ENCODE measurements at regions not wholly inside any gene's neighbourhood (a gene's known extent, or its start where the extent isn't known, plus 50 kb on each side); places are given as distances from the start of the nearest gene placed in this dataset.

DNA sequence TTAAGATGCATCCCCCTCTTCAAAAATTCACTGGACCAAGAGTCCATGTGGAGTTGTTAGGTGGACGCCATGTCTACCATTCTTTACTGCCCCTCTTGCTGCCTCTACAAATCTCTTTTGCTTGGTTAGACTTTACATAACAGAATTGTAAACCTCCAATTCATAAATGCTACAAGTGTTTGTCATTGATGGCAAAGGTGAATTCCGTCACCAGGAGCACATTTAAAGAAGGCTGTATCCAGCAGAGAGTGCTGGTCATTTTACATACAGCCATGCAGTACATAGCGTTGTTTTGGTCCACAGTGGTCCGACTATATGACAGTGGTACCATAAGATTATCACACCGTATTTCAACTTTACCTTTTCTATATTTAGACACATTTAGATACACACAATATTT lies 274.5 kb downstream of the MYCN start:
- no peak for TF ChIP-seq ARNT (IDR thresholded peaks at IDR 0.05)
- TF ChIP-seq FOXM1 (IDR thresholded peaks at IDR 0.05; ENCODE audit: borderline replicate concordance): no peak
- no peak for TF ChIP-seq HDGF (IDR thresholded peaks at IDR 0.05; ENCODE audit: borderline replicate concordance)
- no peak for TF ChIP-seq NFRKB (IDR thresholded peaks at IDR 0.05)
- no peak for TF ChIP-seq SUZ12 (IDR thresholded peaks at IDR 0.05)
- TF ChIP-seq FOXA1 (IDR thresholded peaks at IDR 0.05): no peak
- TF ChIP-seq FOXK2 (IDR thresholded peaks at IDR 0.05): no peak
- TF ChIP-seq ELF4 (IDR thresholded peaks at IDR 0.05): no peak
- TF ChIP-seq BHLHE40 (IDR thresholded peaks at IDR 0.05; ENCODE audit: borderline replicate concordance): no peak
- no peak for TF ChIP-seq TARDBP (IDR thresholded peaks at IDR 0.05)
- no peak for TF ChIP-seq CTBP1 (IDR thresholded peaks at IDR 0.05; ENCODE audit: borderline replicate concordance)
- TF ChIP-seq ZNF384 (IDR thresholded peaks at IDR 0.05): no peak
- POLR2A ChIA-PET: no interaction called here
- CTCF ChIA-PET: no interaction called here
- DNase-seq (ENCODE audit: extremely low spot score): no peak

GRCh38 chr2:16214391-16214790 lies 274.0 kb downstream of the MYCN start:
- TF ChIP-seq BHLHE40 (IDR thresholded peaks at IDR 0.05; ENCODE audit: borderline replicate concordance) (no peak), ARNT (IDR thresholded peaks at IDR 0.05) (no peak), HDGF (IDR thresholded peaks at IDR 0.05; ENCODE audit: borderline replicate concordance) (no peak), NFRKB (IDR thresholded peaks at IDR 0.05) (no peak), L3MBTL2 (conservative IDR thresholded peaks at IDR 0.05) (no peak), FOXM1 (IDR thresholded peaks at IDR 0.05; ENCODE audit: borderline replicate concordance) (no peak), ELF4 (IDR thresholded peaks at IDR 0.05) (no peak), FOXA1 (IDR thresholded peaks at IDR 0.05) (no peak), SUZ12 (IDR thresholded peaks at IDR 0.05) (no peak), TARDBP (IDR thresholded peaks at IDR 0.05) (no peak), SP1 (IDR thresholded peaks at IDR 0.05) (no peak), CTBP1 (IDR thresholded peaks at IDR 0.05; ENCODE audit: borderline replicate concordance) (no peak), FOXK2 (IDR thresholded peaks at IDR 0.05) (no peak), LEF1 (IDR thresholded peaks at IDR 0.05; ENCODE audit: borderline replicate concordance) (no peak), ZNF384 (IDR thresholded peaks at IDR 0.05) (no peak)
- no peak for DNase-seq (ENCODE audit: extremely low spot score)
- CTCF ChIA-PET: no interaction called here
- POLR2A ChIA-PET: no interaction called here

GRCh38 chr2:16212321-16212720 lies 272.0 kb downstream of the MYCN start:
- CTCF ChIA-PET: no interaction called here

GRCh38 chr2:16211341-16211740 lies 271.0 kb downstream of the MYCN start:
- DNase-seq (ENCODE audit: extremely low spot score): no peak
- TF ChIP-seq BHLHE40 (IDR thresholded peaks at IDR 0.05; ENCODE audit: borderline replicate concordance) (no peak), FOXK2 (IDR thresholded peaks at IDR 0.05) (no peak), CTBP1 (IDR thresholded peaks at IDR 0.05; ENCODE audit: borderline replicate concordance) (no peak), ELF4 (IDR thresholded peaks at IDR 0.05) (no peak), L3MBTL2 (conservative IDR thresholded peaks at IDR 0.05) (no peak), FOXM1 (IDR thresholded peaks at IDR 0.05; ENCODE audit: borderline replicate concordance) (no peak), LEF1 (IDR thresholded peaks at IDR 0.05; ENCODE audit: borderline replicate concordance) (no peak), TARDBP (IDR thresholded peaks at IDR 0.05) (no peak), SP1 (IDR thresholded peaks at IDR 0.05) (no peak)
- TF ChIP-seq, protein P1, sequence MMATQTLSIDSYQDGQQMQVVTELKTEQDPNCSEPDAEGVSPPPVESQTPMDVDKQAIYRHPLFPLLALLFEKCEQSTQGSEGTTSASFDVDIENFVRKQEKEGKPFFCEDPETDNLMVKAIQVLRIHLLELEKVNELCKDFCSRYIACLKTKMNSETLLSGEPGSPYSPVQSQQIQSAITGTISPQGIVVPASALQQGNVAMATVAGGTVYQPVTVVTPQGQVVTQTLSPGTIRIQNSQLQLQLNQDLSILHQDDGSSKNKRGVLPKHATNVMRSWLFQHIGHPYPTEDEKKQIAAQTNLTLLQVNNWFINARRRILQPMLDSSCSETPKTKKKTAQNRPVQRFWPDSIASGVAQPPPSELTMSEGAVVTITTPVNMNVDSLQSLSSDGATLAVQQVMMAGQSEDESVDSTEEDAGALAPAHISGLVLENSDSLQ (IDR thresholded peaks at IDR 0.05): no peak
- ChIA-PET CTCF (no interaction called here), POLR2A (no interaction called here)

More at GRCh38 chr2:16212321-16212720, 272.0 kb downstream of the MYCN start:
- POLR2A ChIA-PET: no interaction called here
- no peak for DNase-seq (ENCODE audit: extremely low spot score)
- no peak for TF ChIP-seq BHLHE40 (IDR thresholded peaks at IDR 0.05; ENCODE audit: borderline replicate concordance)
- TF ChIP-seq ELF4 (IDR thresholded peaks at IDR 0.05): no peak
- TF ChIP-seq FOXA1 (IDR thresholded peaks at IDR 0.05): no peak
- TF ChIP-seq SUZ12 (IDR thresholded peaks at IDR 0.05): no peak
- TF ChIP-seq, protein P1 (IDR thresholded peaks at IDR 0.05): no peak
- TF ChIP-seq CTBP1 (IDR thresholded peaks at IDR 0.05; ENCODE audit: borderline replicate concordance): no peak
- no peak for TF ChIP-seq TARDBP (IDR thresholded peaks at IDR 0.05)

- CTCF ChIA-PET: no interaction called here
- POLR2A ChIA-PET: no interaction called here
- TF ChIP-seq FOXA1 (IDR thresholded peaks at IDR 0.05) (no peak), ELF4 (IDR thresholded peaks at IDR 0.05) (no peak), SUZ12 (IDR thresholded peaks at IDR 0.05) (no peak), TARDBP (IDR thresholded peaks at IDR 0.05) (no peak), CTBP1 (IDR thresholded peaks at IDR 0.05; ENCODE audit: borderline replicate concordance) (no peak), L3MBTL2 (conservative IDR thresholded peaks at IDR 0.05) (no peak), FOXM1 (IDR thresholded peaks at IDR 0.05; ENCODE audit: borderline replicate concordance) (no peak), NFRKB (IDR thresholded peaks at IDR 0.05) (no peak), ARNT (IDR thresholded peaks at IDR 0.05) (no peak), SP1 (IDR thresholded peaks at IDR 0.05) (no peak), LEF1 (IDR thresholded peaks at IDR 0.05; ENCODE audit: borderline replicate concordance) (no peak), FOXK2 (IDR thresholded peaks at IDR 0.05) (no peak), BHLHE40 (IDR thresholded peaks at IDR 0.05; ENCODE audit: borderline replicate concordance) (no peak), HDGF (IDR thresholded peaks at IDR 0.05; ENCODE audit: borderline replicate concordance) (no peak), ZNF384 (IDR thresholded peaks at IDR 0.05) (no peak)
- TF ChIP-seq, protein P1 (IDR thresholded peaks at IDR 0.05): no peak
- no peak for DNase-seq (ENCODE audit: extremely low spot score)
Observed at GRCh38 chr2:16210841-16211240, 270.5 kb downstream of the MYCN start.

GRCh38 chr2:16209799-16210198 lies 269.4 kb downstream of the MYCN start:
- ChIA-PET POLR2A (no interaction called here), CTCF (no interaction called here)
- no peak for TF ChIP-seq FOXA1 (IDR thresholded peaks at IDR 0.05)
- TF ChIP-seq L3MBTL2 (conservative IDR thresholded peaks at IDR 0.05): no peak
- TF ChIP-seq LEF1 (IDR thresholded peaks at IDR 0.05; ENCODE audit: borderline replicate concordance): no peak
- TF ChIP-seq CTBP1 (IDR thresholded peaks at IDR 0.05; ENCODE audit: borderline replicate concordance): no peak
- TF ChIP-seq ARNT (IDR thresholded peaks at IDR 0.05): no peak
- no peak for TF ChIP-seq TARDBP (IDR thresholded peaks at IDR 0.05)
- no peak for TF ChIP-seq FOXM1 (IDR thresholded peaks at IDR 0.05; ENCODE audit: borderline replicate concordance)
- TF ChIP-seq NFRKB (IDR thresholded peaks at IDR 0.05): no peak
- no peak for TF ChIP-seq FOXK2 (IDR thresholded peaks at IDR 0.05)
- TF ChIP-seq ZNF384 (IDR thresholded peaks at IDR 0.05): no peak
- TF ChIP-seq HDGF (IDR thresholded peaks at IDR 0.05; ENCODE audit: borderline replicate concordance): no peak
- TF ChIP-seq SP1 (IDR thresholded peaks at IDR 0.05): no peak
- TF ChIP-seq, protein P1 (IDR thresholded peaks at IDR 0.05): no peak
- no peak for TF ChIP-seq BHLHE40 (IDR thresholded peaks at IDR 0.05; ENCODE audit: borderline replicate concordance)
- TF ChIP-seq ELF4 (IDR thresholded peaks at IDR 0.05): no peak
- no peak for TF ChIP-seq SUZ12 (IDR thresholded peaks at IDR 0.05)
- no peak for DNase-seq (ENCODE audit: extremely low spot score)
